ENCODE measurements at regions not wholly inside any gene's neighbourhood (a gene's known extent, or its start where the extent isn't known, plus 50 kb on each side); places are given as distances from the start of the nearest gene placed in this dataset.

GRCh38 chr2:18077231-18077630, 198.8 kb downstream of the KCNS3 start:
- Mint-ChIP-seq H3K36me3 (ENCODE audit: low read depth) (no peaks in the 10 kb centered on the region), H3K27ac (no peak overlapping the region), H3K9me3 (peaks cover 3% of the 10 kb centered on the region), H3K4me3 (no peak overlapping the region), H3K4me1 (ENCODE audit: low read depth) (no peaks in the 10 kb centered on the region), H3K27me3 (ENCODE audit: low read depth) (no peaks in the 10 kb centered on the region)

DNA sequence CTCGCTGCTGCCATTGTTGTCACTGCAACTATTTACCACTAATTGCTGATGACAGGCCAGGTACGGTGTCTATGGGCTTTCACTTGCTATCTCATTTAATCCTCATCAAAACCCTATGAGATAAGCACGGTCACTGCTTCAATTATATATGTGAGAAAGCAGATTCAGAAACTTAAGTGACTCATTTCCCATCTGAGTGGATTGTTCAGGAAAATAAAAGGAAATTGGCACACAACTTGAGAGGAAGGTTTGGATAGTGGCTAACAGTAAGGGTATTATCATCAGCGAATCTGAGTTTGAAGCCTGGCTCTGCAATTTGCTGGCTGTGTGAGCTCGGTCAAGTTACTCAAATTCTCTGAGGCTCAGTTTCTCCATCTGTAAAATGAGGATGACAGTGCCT, 196.0 kb downstream of the KCNS3 start:
- no peak overlapping the region for H3K27ac Mint-ChIP-seq
- peaks cover 2% of the 10 kb centered on the region for H3K9me3 Mint-ChIP-seq
- no peaks in the 10 kb centered on the region for H3K4me1 Mint-ChIP-seq (ENCODE audit: low read depth)
- H3K4me3 Mint-ChIP-seq: no peak overlapping the region
- H3K36me3 Mint-ChIP-seq (ENCODE audit: low read depth): no peaks in the 10 kb centered on the region
- H3K27me3 Mint-ChIP-seq (ENCODE audit: low read depth): no peaks in the 10 kb centered on the region

DNA sequence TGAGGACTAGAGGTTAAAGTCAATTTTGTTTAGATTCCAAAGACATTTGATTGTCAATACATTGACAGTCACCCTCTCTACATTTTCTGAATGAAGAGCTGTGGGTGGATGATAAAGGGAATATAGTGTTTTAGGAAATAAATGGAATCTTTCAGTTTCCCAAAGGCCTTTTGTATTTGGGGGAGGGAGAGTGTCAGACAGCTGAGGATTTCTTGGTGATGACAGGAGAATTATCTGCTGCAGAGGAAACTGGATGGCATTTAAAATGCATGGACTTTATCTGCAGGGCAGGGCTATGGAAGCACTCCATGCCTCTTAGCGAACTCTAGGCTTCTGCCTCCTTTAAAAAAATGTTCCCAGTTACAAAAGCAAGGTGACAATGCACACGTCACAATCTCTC, 195.1 kb downstream of the KCNS3 start:
- Mint-ChIP-seq H3K27ac (no peak overlapping the region), H3K9me3 (no peaks in the 10 kb centered on the region), H3K4me3 (no peak overlapping the region), H3K36me3 (ENCODE audit: low read depth) (no peaks in the 10 kb centered on the region), H3K4me1 (ENCODE audit: low read depth) (no peaks in the 10 kb centered on the region), H3K27me3 (ENCODE audit: low read depth) (no peaks in the 10 kb centered on the region)

GRCh38 chr2:18067588-18068384, 189.3 kb downstream of the KCNS3 start:
- H3K27me3 Mint-ChIP-seq (ENCODE audit: low read depth): no peaks in the 10 kb centered on the region
- no peaks in the 10 kb centered on the region for H3K9me3 Mint-ChIP-seq
- H3K4me1 Mint-ChIP-seq (ENCODE audit: low read depth): no peaks in the 10 kb centered on the region
- H3K36me3 Mint-ChIP-seq (ENCODE audit: low read depth): no peaks in the 10 kb centered on the region
- H3K4me3 Mint-ChIP-seq: no peak overlapping the region
- H3K27ac Mint-ChIP-seq: no peak overlapping the region

DNA sequence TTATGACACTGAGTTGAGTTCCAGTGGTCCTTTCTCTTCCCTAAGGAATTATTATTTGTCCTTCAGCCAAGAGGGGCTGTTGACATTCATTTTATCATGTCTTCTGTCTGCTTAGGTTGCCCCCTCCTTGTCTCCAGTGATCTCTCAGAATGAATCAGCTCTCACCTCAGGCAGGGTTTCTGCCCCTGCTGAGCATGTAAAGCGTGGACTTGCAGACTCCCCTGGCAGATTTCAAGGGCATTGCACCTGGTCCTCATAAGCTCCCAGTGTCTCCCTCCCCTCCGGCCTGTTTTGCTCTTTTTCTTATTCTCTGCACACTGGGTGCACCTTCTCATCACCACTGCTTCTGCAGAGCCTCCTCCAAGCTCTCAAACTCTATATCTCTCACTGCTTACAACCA, 188.4 kb downstream of the KCNS3 start:
- Mint-ChIP-seq H3K9me3 (no peaks in the 10 kb centered on the region), H3K27ac (no peak overlapping the region), H3K27me3 (ENCODE audit: low read depth) (no peaks in the 10 kb centered on the region), H3K4me3 (no peak overlapping the region), H3K36me3 (ENCODE audit: low read depth) (no peaks in the 10 kb centered on the region), H3K4me1 (ENCODE audit: low read depth) (no peaks in the 10 kb centered on the region)

GRCh38 chr2:18066066-18066465, 187.6 kb downstream of the KCNS3 start:
- no peak overlapping the region for H3K27ac Mint-ChIP-seq
- no peaks in the 10 kb centered on the region for H3K9me3 Mint-ChIP-seq
- H3K27me3 Mint-ChIP-seq (ENCODE audit: low read depth): no peaks in the 10 kb centered on the region
- no peak overlapping the region for H3K4me3 Mint-ChIP-seq
- H3K4me1 Mint-ChIP-seq (ENCODE audit: low read depth): no peaks in the 10 kb centered on the region
- H3K36me3 Mint-ChIP-seq (ENCODE audit: low read depth): no peaks in the 10 kb centered on the region

DNA sequence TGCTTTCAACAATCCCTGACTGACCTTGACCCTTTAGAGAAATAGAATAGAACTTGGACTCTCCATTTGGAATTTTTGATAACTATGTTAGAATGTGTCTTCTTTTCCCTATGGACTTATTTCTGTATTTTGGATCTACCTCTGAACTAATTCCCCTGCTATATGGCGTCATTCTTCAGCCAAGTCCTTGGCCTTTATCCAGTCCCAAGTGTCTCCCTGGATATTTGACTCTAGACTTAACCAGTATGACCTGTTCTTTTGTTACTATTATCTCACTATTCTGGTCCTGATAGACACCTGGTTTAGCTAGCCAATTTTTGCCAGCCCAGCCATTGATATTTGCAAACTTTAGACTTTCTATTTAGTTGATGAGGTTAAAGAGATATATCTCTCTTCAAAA, 186.8 kb downstream of the KCNS3 start:
- Mint-ChIP-seq H3K27me3 (ENCODE audit: low read depth) (no peaks in the 10 kb centered on the region), H3K4me1 (ENCODE audit: low read depth) (no peaks in the 10 kb centered on the region), H3K36me3 (ENCODE audit: low read depth) (no peaks in the 10 kb centered on the region), H3K4me3 (no peak overlapping the region), H3K9me3 (no peaks in the 10 kb centered on the region), H3K27ac (no peak overlapping the region)

DNA sequence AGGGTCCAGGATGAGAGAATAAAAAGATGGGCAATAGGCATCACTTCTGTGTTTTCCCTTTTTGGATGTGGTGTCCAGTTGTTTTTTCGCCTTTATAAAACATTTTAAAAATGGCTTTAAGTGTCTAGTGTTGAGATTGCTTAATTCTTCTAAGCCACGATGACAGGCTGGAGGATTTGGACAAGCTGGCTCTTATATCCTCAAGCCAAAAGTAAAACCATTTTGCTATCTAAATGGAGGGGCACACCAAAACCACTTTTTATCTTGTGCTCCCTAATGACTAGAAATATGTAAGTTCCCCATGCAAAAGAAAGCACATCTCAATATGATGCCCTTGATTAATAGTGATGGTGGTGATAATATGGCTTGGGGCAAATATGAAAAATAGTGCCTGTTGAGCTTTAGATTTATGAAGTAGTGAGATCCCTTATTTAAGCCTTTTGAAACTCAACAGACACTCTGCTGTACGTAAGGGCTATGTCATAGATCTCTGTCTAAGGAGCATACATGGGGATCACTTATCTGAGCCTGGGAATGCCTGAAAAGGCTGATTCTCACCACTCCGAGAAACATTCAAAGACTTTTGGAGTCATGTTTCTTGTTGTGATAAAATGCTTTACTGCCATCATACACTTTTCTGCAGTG, 185.5 kb downstream of the KCNS3 start:
- no peaks in the 10 kb centered on the region for H3K27me3 Mint-ChIP-seq (ENCODE audit: low read depth)
- no peak overlapping the region for H3K27ac Mint-ChIP-seq
- H3K4me3 Mint-ChIP-seq: no peak overlapping the region
- H3K36me3 Mint-ChIP-seq (ENCODE audit: low read depth): no peaks in the 10 kb centered on the region
- H3K9me3 Mint-ChIP-seq: no peaks in the 10 kb centered on the region
- H3K4me1 Mint-ChIP-seq (ENCODE audit: low read depth): no peaks in the 10 kb centered on the region

GRCh38 chr2:18062892-18063291, 184.4 kb downstream of the KCNS3 start:
- Mint-ChIP-seq H3K27ac (no peak overlapping the region), H3K4me1 (ENCODE audit: low read depth) (no peaks in the 10 kb centered on the region), H3K36me3 (ENCODE audit: low read depth) (no peaks in the 10 kb centered on the region), H3K27me3 (ENCODE audit: low read depth) (no peaks in the 10 kb centered on the region), H3K4me3 (no peak overlapping the region), H3K9me3 (no peaks in the 10 kb centered on the region)

GRCh38 chr2:18061717-18062116, 183.2 kb downstream of the KCNS3 start:
- Mint-ChIP-seq H3K4me3 (no peak overlapping the region), H3K27ac (no peak overlapping the region), H3K36me3 (ENCODE audit: low read depth) (no peaks in the 10 kb centered on the region), H3K27me3 (ENCODE audit: low read depth) (no peaks in the 10 kb centered on the region), H3K4me1 (ENCODE audit: low read depth) (no peaks in the 10 kb centered on the region), H3K9me3 (no peaks in the 10 kb centered on the region)

- H3K27me3 Mint-ChIP-seq (ENCODE audit: low read depth): no peaks in the 10 kb centered on the region
- H3K27ac Mint-ChIP-seq: no peak overlapping the region
- H3K4me3 Mint-ChIP-seq: no peak overlapping the region
- H3K9me3 Mint-ChIP-seq: no peaks in the 10 kb centered on the region
- no peaks in the 10 kb centered on the region for H3K36me3 Mint-ChIP-seq (ENCODE audit: low read depth)
- H3K4me1 Mint-ChIP-seq (ENCODE audit: low read depth): no peaks in the 10 kb centered on the region
Measured at GRCh38 chr2:18057657-18058056, 179.2 kb downstream of the KCNS3 start.

GRCh38 chr2:18055290-18055689, 176.8 kb downstream of the KCNS3 start:
- Mint-ChIP-seq H3K27ac (no peak overlapping the region), H3K27me3 (ENCODE audit: low read depth) (no peaks in the 10 kb centered on the region), H3K4me1 (ENCODE audit: low read depth) (no peaks in the 10 kb centered on the region), H3K9me3 (no peaks in the 10 kb centered on the region), H3K4me3 (no peak overlapping the region), H3K36me3 (ENCODE audit: low read depth) (no peaks in the 10 kb centered on the region)

GRCh38 chr2:18050001-18050400, 171.5 kb downstream of the KCNS3 start:
- Mint-ChIP-seq H3K36me3 (ENCODE audit: low read depth) (no peaks in the 10 kb centered on the region), H3K4me3 (no peak overlapping the region), H3K27ac (no peak overlapping the region), H3K9me3 (no peaks in the 10 kb centered on the region), H3K4me1 (ENCODE audit: low read depth) (no peaks in the 10 kb centered on the region), H3K27me3 (ENCODE audit: low read depth) (no peaks in the 10 kb centered on the region)

DNA sequence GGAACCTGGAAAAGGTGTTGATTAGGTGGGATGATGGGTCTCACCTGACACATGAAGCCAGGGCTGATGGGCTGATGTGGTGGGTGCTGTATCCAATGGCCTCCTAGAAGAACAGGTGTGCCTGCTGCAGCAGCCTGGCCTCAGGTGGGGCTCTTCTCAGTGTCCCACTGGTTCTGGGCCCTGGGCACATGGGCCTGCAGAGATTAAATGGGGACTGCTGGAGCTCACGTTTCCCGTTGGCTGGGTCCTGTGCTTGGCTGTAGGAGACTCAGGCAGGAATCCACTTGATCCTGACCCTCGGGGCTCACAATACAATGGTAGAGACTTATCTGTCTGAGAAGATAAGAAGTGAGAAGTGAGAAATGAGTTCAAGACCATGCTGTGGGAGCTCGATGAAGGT, 170.9 kb downstream of the KCNS3 start:
- no peaks in the 10 kb centered on the region for H3K9me3 Mint-ChIP-seq
- no peak overlapping the region for H3K27ac Mint-ChIP-seq
- no peaks in the 10 kb centered on the region for H3K4me1 Mint-ChIP-seq (ENCODE audit: low read depth)
- H3K36me3 Mint-ChIP-seq (ENCODE audit: low read depth): no peaks in the 10 kb centered on the region
- H3K4me3 Mint-ChIP-seq: no peak overlapping the region
- no peaks in the 10 kb centered on the region for H3K27me3 Mint-ChIP-seq (ENCODE audit: low read depth)

DNA sequence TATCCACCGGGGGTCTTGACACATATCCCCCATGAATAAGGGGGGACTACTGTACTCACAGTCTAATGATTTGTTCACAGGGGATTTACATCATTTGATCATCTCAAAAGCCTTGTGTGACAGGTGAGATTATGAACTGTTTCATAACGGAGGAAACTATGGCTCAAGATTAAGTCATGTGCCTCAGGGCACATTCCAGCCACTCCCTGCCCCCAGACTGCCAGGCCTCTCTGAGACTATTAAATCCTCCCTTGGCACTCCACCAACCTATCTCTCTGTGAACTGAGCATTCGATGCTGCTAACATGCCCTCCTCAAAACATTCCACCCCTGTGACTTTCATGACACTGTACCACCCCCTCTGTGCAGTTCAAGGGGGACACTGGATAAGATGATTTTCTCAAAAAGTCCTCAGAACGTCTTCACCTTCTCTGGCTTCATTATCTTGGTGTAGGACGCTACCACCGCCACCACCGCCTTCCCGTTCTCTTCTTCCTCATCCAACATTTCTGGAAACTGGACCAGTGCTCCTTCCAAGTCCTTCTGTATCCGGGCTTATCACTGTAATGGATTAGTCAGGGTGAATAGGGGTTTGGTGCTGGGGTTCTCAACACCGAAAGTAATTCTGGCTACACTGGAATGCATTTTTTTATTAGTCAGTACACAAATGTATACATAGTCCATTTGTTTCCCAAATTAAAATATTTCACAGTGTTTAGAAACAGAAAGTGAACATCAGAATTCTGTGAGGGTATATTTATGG, 169.6 kb downstream of the KCNS3 start:
- H3K4me1 Mint-ChIP-seq (ENCODE audit: low read depth): no peaks in the 10 kb centered on the region
- no peak overlapping the region for H3K27ac Mint-ChIP-seq
- no peaks in the 10 kb centered on the region for H3K27me3 Mint-ChIP-seq (ENCODE audit: low read depth)
- no peaks in the 10 kb centered on the region for H3K36me3 Mint-ChIP-seq (ENCODE audit: low read depth)
- no peak overlapping the region for H3K4me3 Mint-ChIP-seq
- no peaks in the 10 kb centered on the region for H3K9me3 Mint-ChIP-seq

Measured in T-helper 1 cell treated with Interleukin-12 subunit alpha and Interleukin-12 subunit beta and Interleukin-4 antibody, amounts not matched to agents 30 μg/mL and 1 μg/mL, for 36 hours (primary cell).